ENCODE measurements at regions not wholly inside any gene's neighbourhood (a gene's known extent, or its start where the extent isn't known, plus 50 kb on each side); places are given as distances from the start of the nearest gene placed in this dataset.

- H3K27ac ChIP-seq (ENCODE audit: low read depth, low read length): peak overlapping the region; percentile 91
- peak overlapping the region; percentile 2 for H3K4me2 ChIP-seq (ENCODE audit: insufficient read depth, low read length)
- H3K79me2 ChIP-seq (ENCODE audit: insufficient read depth, low read length): peaks cover 90% of the 10 kb centered on the region
- H2AFZ ChIP-seq (ENCODE audit: low read length): no peak overlapping the region
- peaks cover 37% of the 10 kb centered on the region for H3K36me3 ChIP-seq (ENCODE audit: insufficient read depth, low read length)
- no peaks in the 10 kb centered on the region for H3K9me3 ChIP-seq (ENCODE audit: low read depth, low read length)
- H4K20me1 ChIP-seq (ENCODE audit: insufficient read depth, low read length): peaks cover 46% of the 10 kb centered on the region
- no peaks in the 10 kb centered on the region for H3K27me3 ChIP-seq (ENCODE audit: insufficient read depth, low read length)
- no peak for TF ChIP-seq CTCF (IDR thresholded peaks at IDR 0.05; ENCODE audit: extremely low read depth, low read depth, low read length)
- peaks cover 50% of the 10 kb centered on the region for H3K4me1 ChIP-seq (ENCODE audit: insufficient read depth, low read length)
- H3K4me3 ChIP-seq (ENCODE audit: insufficient read depth, low read length): no peak overlapping the region
- no peak for DNase-seq (ENCODE audit: insufficient read length, low spot score, missing footprints)
Measured at GRCh38 chr9:110142253-110142652, 65.7 kb downstream of the C9orf152 start.

GRCh38 chr9:110142868-110143481 is 65.0 kb downstream of the C9orf152 start:
- H3K4me1 ChIP-seq (ENCODE audit: insufficient read depth, low read length): peaks cover 56% of the 10 kb centered on the region

GRCh38 chr9:110143485-110143884 is 64.5 kb downstream of the C9orf152 start:
- DNase-seq (ENCODE audit: insufficient read length, low spot score, missing footprints): no peak
- H2AFZ ChIP-seq (ENCODE audit: low read length): no peak overlapping the region
- no peak overlapping the region for H3K4me2 ChIP-seq (ENCODE audit: insufficient read depth, low read length)
- H3K36me3 ChIP-seq (ENCODE audit: insufficient read depth, low read length): peaks cover 24% of the 10 kb centered on the region
- H3K27ac ChIP-seq (ENCODE audit: low read depth, low read length): peak overlapping the region; percentile 91
- H3K4me1 ChIP-seq (ENCODE audit: insufficient read depth, low read length): peaks cover 61% of the 10 kb centered on the region
- peaks cover 90% of the 10 kb centered on the region for H3K79me2 ChIP-seq (ENCODE audit: insufficient read depth, low read length)
- H3K9me3 ChIP-seq (ENCODE audit: low read depth, low read length): no peaks in the 10 kb centered on the region
- TF ChIP-seq CTCF (IDR thresholded peaks at IDR 0.05; ENCODE audit: extremely low read depth, low read depth, low read length): no peak
- H4K20me1 ChIP-seq (ENCODE audit: insufficient read depth, low read length): peaks cover 41% of the 10 kb centered on the region
- no peak overlapping the region for H3K4me3 ChIP-seq (ENCODE audit: insufficient read depth, low read length)
- no peaks in the 10 kb centered on the region for H3K27me3 ChIP-seq (ENCODE audit: insufficient read depth, low read length)

More at GRCh38 chr9:110142868-110143481, 65.0 kb downstream of the C9orf152 start:
- H3K36me3 ChIP-seq (ENCODE audit: insufficient read depth, low read length): peaks cover 30% of the 10 kb centered on the region
- peaks cover 41% of the 10 kb centered on the region for H4K20me1 ChIP-seq (ENCODE audit: insufficient read depth, low read length)
- H3K9me3 ChIP-seq (ENCODE audit: low read depth, low read length): no peaks in the 10 kb centered on the region
- peaks cover 90% of the 10 kb centered on the region for H3K79me2 ChIP-seq (ENCODE audit: insufficient read depth, low read length)
- H2AFZ ChIP-seq (ENCODE audit: low read length): no peak overlapping the region
- DNase-seq (ENCODE audit: insufficient read length, low spot score, missing footprints): no peak
- peak; percentile 10 for TF ChIP-seq CTCF (IDR thresholded peaks at IDR 0.05; ENCODE audit: extremely low read depth, low read depth, low read length)
- H3K4me3 ChIP-seq (ENCODE audit: insufficient read depth, low read length): no peak overlapping the region
- no peak overlapping the region for H3K4me2 ChIP-seq (ENCODE audit: insufficient read depth, low read length)
- no peaks in the 10 kb centered on the region for H3K27me3 ChIP-seq (ENCODE audit: insufficient read depth, low read length)
- H3K27ac ChIP-seq (ENCODE audit: low read depth, low read length): peak overlapping the region; percentile 91

- H3K4me2 ChIP-seq (ENCODE audit: insufficient read depth, low read length): no peak overlapping the region
- H2AFZ ChIP-seq (ENCODE audit: low read length): no peak overlapping the region
- no peak for TF ChIP-seq CTCF (IDR thresholded peaks at IDR 0.05; ENCODE audit: extremely low read depth, low read depth, low read length)
Measured at GRCh38 chr9:110143950-110144545, 63.9 kb downstream of the C9orf152 start.

More at GRCh38 chr9:110143950-110144545, 63.9 kb downstream of the C9orf152 start:
- Histone ChIP-seq H3K4me1 (ENCODE audit: insufficient read depth, low read length) (peaks cover 66% of the 10 kb centered on the region), H3K27ac (ENCODE audit: low read depth, low read length) (peak overlapping the region; percentile 91), H3K36me3 (ENCODE audit: insufficient read depth, low read length) (peaks cover 19% of the 10 kb centered on the region), H4K20me1 (ENCODE audit: insufficient read depth, low read length) (peaks cover 39% of the 10 kb centered on the region), H3K9me3 (ENCODE audit: low read depth, low read length) (no peaks in the 10 kb centered on the region), H3K4me3 (ENCODE audit: insufficient read depth, low read length) (no peak overlapping the region), H3K79me2 (ENCODE audit: insufficient read depth, low read length) (peaks cover 90% of the 10 kb centered on the region), H3K27me3 (ENCODE audit: insufficient read depth, low read length) (no peaks in the 10 kb centered on the region)
- DNase-seq (ENCODE audit: insufficient read length, low spot score, missing footprints): peak; percentile 65
